HEK293 (cell line): ENCODE measurements at regions not wholly inside any gene's neighbourhood (a gene's known extent, or its start where the extent isn't known, plus 50 kb on each side); places are given as distances from the start of the nearest gene placed in this dataset.

Experiments
- CTCF ChIA-PET: fragments of 350-600 bp; formaldehyde crosslinking; extraction: SDS; loops from one replicate; lab custom pipeline; 2021; ENCODE audit warnings: antibody characterized with exemption; lab: Yijun Ruan, JAX
- POLR2A ChIA-PET: fragments of 300-600 bp; formaldehyde crosslinking; extraction: SDS; loops from one replicate; lab custom pipeline; 2020; ENCODE audit warnings: antibody characterized with exemption, inconsistent platforms; lab: Yijun Ruan, JAX
- H3K27ac ChIP-seq: fragments of 200-500 bp; sonication (Bioruptor generic); 2 replicates; pipeline ENCODE4 v1.5.1; 2014; ENCODE audit warnings: low read depth, low read length, control low read depth, inconsistent platforms; ENCODE audit errors: extremely low read depth
- H3K36me3 ChIP-seq, 2 experiments: fragments of 200-500 bp in 1 of 2; sonication (Bioruptor generic) in 1 of 2; 1 replicate in 1 of 2; 2 replicates in 1 of 2; pipeline ENCODE4 v1.5.1; 2014 to 2017; ENCODE audit warnings: inconsistent platforms in 2 of 2, low read length in 2 of 2; ENCODE audit not compliant: control insufficient read depth in 2 of 2, insufficient read depth in 1 of 2
- H3K4me1 ChIP-seq: fragments of 200-500 bp; sonication (Bioruptor generic); 2 replicates; pipeline ENCODE4 v1.5.1; 2014; ENCODE audit warnings: mild to moderate bottlenecking, low read length, inconsistent platforms; ENCODE audit not compliant: control insufficient read depth, insufficient read depth
- H3K4me3 ChIP-seq: 2 replicates; pipeline ENCODE4 v1.5.1; 2011; ENCODE audit warnings: low read depth, mild to moderate bottlenecking, control low read depth, low read length, moderate library complexity
- H3K9me3 ChIP-seq: fragments of 200-500 bp; sonication (Bioruptor generic); 2 replicates; pipeline ENCODE4 v1.5.1; 2014; ENCODE audit warnings: low read depth, low read length, inconsistent platforms; ENCODE audit not compliant: control insufficient read depth, insufficient read depth
- GLIS2 ChIP-seq: fragments of 450-650 bp; formaldehyde crosslinking; IDR thresholded peaks from 2 replicates; pipeline ENCODE4 v1.5.1; 2016; ENCODE audit warnings: missing biosample characterization, missing genetic modification characterization
- SCRT1 ChIP-seq: fragments of 450-650 bp; formaldehyde crosslinking; IDR thresholded peaks from 2 replicates; pipeline ENCODE4 v1.5.1; 2016; ENCODE audit warnings: missing biosample characterization, missing genetic modification characterization, borderline replicate concordance
- WT1 ChIP-seq: fragments of 450-650 bp; formaldehyde crosslinking; IDR thresholded peaks from 2 replicates; pipeline ENCODE4 v1.5.1; 2016; ENCODE audit warnings: missing biosample characterization, missing genetic modification characterization
- ZBTB8A ChIP-seq: fragments of 450-650 bp; formaldehyde crosslinking; IDR thresholded peaks from 2 replicates; pipeline ENCODE4 v1.5.1; 2016; ENCODE audit warnings: missing biosample characterization, missing genetic modification characterization
- ZNF133 ChIP-seq: fragments of 450-650 bp; formaldehyde crosslinking; IDR thresholded peaks from 2 replicates; pipeline ENCODE4 v1.5.1; 2016; ENCODE audit warnings: missing biosample characterization, missing genetic modification characterization
- ZNF157 ChIP-seq: fragments of 450-650 bp; formaldehyde crosslinking; IDR thresholded peaks from 2 replicates; pipeline ENCODE4 v1.5.1; 2016; ENCODE audit warnings: missing biosample characterization, missing genetic modification characterization
- ZNF621 ChIP-seq: fragments of 450-650 bp; formaldehyde crosslinking; IDR thresholded peaks from 2 replicates; pipeline ENCODE4 v1.5.1; 2017; ENCODE audit warnings: missing biosample characterization, missing genetic modification characterization
- ZNF76 ChIP-seq: fragments of 450-650 bp; formaldehyde crosslinking; IDR thresholded peaks from 2 replicates; pipeline ENCODE4; 2016; ENCODE audit warnings: low read depth, missing biosample characterization, missing genetic modification characterization, borderline replicate concordance
- ZNF837 ChIP-seq: fragments of 450-650 bp; formaldehyde crosslinking; IDR thresholded peaks from 2 replicates; pipeline ENCODE4 v1.5.1; 2016; ENCODE audit warnings: missing biosample characterization, missing genetic modification characterization
- ZSCAN30 ChIP-seq: fragments of 450-650 bp; IDR thresholded peaks from 2 replicates; pipeline ENCODE4 v1.5.1; 2018; ENCODE audit warnings: missing biosample characterization, mild to moderate bottlenecking, missing genetic modification characterization, moderate library complexity
- TF ChIP-seq, protein P1 (sequence below): fragments of 450-650 bp; formaldehyde crosslinking; IDR thresholded peaks from 2 replicates; pipeline ENCODE4 v1.5.1; 2017; ENCODE audit warnings: missing biosample characterization, missing genetic modification characterization
- TF ChIP-seq, protein P2 (sequence below): fragments of 450-650 bp; formaldehyde crosslinking; IDR thresholded peaks from 2 replicates; pipeline ENCODE4 v1.5.1; 2016; ENCODE audit warnings: missing biosample characterization, missing genetic modification characterization
- TF ChIP-seq, protein P3 (sequence below): fragments of 450-650 bp; formaldehyde crosslinking; IDR thresholded peaks from 2 replicates; pipeline ENCODE4 v1.5.1; 2016; ENCODE audit warnings: missing biosample characterization, missing genetic modification characterization
- TF ChIP-seq, protein P4 (sequence below): fragments of 450-650 bp; formaldehyde crosslinking; IDR thresholded peaks from 2 replicates; pipeline ENCODE4 v1.5.1; 2016; ENCODE audit warnings: missing biosample characterization, missing genetic modification characterization
- TF ChIP-seq, protein P5 (sequence below): fragments of 450-650 bp; formaldehyde crosslinking; IDR thresholded peaks from 2 replicates; pipeline ENCODE4 v1.5.1; 2016; ENCODE audit warnings: missing biosample characterization, missing genetic modification characterization
- TF ChIP-seq, protein P6 (sequence below): fragments of 450-650 bp; formaldehyde crosslinking; IDR thresholded peaks from 2 replicates; pipeline ENCODE4 v1.5.1; 2016; ENCODE audit warnings: missing biosample characterization, missing genetic modification characterization

DNA sequence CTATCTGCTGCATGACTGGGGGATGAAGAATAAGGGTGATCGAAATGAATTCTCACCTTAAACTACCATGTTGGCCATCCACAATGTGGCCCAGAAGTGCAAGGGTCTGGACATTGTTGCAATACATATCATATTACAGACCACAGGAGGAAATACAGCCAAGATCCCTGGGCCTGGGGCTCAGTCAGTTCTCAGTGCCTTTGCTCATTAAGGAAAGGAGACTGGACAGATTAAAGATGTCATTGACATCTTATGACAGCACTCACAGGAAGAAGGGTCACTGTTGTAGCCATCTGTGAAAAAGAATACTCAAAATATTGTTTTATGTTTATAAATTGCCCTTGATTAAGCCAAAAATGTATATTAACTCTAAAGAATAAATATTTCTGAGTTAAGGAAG, 1345.2 kb downstream of the FSTL5 start:
- TF ChIP-seq, protein P1, sequence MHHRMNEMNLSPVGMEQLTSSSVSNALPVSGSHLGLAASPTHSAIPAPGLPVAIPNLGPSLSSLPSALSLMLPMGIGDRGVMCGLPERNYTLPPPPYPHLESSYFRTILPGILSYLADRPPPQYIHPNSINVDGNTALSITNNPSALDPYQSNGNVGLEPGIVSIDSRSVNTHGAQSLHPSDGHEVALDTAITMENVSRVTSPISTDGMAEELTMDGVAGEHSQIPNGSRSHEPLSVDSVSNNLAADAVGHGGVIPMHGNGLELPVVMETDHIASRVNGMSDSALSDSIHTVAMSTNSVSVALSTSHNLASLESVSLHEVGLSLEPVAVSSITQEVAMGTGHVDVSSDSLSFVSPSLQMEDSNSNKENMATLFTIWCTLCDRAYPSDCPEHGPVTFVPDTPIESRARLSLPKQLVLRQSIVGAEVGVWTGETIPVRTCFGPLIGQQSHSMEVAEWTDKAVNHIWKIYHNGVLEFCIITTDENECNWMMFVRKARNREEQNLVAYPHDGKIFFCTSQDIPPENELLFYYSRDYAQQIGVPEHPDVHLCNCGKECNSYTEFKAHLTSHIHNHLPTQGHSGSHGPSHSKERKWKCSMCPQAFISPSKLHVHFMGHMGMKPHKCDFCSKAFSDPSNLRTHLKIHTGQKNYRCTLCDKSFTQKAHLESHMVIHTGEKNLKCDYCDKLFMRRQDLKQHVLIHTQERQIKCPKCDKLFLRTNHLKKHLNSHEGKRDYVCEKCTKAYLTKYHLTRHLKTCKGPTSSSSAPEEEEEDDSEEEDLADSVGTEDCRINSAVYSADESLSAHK (tag by site-specific recombination) = no peak
- TF ChIP-seq, protein P2, sequence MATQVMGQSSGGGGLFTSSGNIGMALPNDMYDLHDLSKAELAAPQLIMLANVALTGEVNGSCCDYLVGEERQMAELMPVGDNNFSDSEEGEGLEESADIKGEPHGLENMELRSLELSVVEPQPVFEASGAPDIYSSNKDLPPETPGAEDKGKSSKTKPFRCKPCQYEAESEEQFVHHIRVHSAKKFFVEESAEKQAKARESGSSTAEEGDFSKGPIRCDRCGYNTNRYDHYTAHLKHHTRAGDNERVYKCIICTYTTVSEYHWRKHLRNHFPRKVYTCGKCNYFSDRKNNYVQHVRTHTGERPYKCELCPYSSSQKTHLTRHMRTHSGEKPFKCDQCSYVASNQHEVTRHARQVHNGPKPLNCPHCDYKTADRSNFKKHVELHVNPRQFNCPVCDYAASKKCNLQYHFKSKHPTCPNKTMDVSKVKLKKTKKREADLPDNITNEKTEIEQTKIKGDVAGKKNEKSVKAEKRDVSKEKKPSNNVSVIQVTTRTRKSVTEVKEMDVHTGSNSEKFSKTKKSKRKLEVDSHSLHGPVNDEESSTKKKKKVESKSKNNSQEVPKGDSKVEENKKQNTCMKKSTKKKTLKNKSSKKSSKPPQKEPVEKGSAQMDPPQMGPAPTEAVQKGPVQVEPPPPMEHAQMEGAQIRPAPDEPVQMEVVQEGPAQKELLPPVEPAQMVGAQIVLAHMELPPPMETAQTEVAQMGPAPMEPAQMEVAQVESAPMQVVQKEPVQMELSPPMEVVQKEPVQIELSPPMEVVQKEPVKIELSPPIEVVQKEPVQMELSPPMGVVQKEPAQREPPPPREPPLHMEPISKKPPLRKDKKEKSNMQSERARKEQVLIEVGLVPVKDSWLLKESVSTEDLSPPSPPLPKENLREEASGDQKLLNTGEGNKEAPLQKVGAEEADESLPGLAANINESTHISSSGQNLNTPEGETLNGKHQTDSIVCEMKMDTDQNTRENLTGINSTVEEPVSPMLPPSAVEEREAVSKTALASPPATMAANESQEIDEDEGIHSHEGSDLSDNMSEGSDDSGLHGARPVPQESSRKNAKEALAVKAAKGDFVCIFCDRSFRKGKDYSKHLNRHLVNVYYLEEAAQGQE (tag by site-specific recombination) = no peak
- TF ChIP-seq, protein P3, sequence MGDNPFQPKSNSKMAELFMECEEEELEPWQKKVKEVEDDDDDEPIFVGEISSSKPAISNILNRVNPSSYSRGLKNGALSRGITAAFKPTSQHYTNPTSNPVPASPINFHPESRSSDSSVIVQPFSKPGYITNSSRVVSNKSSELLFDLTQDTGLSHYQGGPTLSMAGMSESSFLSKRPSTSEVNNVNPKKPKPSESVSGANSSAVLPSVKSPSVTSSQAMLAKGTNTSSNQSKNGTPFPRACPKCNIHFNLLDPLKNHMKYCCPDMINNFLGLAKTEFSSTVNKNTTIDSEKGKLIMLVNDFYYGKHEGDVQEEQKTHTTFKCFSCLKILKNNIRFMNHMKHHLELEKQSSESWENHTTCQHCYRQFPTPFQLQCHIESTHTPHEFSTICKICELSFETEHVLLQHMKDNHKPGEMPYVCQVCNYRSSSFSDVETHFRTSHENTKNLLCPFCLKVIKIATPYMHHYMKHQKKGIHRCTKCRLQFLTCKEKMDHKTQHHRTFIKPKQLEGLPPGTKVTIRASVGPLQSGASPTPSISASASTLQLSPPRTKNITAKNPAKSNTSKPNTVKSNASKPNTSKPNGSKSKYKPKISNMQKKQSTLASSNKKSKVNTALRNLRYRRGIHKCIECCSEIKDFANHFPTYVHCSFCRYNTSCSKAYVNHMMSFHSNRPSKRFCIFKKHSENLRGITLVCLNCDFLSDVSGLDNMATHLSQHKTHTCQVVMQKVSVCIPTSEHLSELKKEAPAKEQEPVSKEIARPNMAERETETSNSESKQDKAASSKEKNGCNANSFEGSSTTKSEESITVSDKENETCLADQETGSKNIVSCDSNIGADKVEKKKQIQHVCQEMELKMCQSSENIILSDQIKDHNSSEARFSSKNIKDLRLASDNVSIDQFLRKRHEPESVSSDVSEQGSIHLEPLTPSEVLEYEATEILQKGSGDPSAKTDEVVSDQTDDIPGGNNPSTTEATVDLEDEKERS (tag by site-specific recombination) = no peak
- TF ChIP-seq, protein P4, sequence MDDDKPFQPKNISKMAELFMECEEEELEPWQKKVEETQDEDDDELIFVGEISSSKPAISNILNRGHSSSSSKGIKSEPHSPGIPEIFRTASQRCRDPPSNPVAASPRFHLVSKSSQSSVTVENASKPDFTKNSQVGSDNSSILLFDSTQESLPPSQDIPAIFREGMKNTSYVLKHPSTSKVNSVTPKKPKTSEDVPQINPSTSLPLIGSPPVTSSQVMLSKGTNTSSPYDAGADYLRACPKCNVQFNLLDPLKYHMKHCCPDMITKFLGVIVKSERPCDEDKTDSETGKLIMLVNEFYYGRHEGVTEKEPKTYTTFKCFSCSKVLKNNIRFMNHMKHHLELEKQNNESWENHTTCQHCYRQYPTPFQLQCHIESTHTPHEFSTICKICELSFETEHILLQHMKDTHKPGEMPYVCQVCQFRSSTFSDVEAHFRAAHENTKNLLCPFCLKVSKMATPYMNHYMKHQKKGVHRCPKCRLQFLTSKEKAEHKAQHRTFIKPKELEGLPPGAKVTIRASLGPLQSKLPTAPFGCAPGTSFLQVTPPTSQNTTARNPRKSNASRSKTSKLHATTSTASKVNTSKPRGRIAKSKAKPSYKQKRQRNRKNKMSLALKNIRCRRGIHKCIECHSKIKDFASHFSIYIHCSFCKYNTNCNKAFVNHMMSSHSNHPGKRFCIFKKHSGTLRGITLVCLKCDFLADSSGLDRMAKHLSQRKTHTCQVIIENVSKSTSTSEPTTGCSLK (tag by site-specific recombination) = no peak
- no peak for TF ChIP-seq ZNF157
- no peak for TF ChIP-seq SCRT1
- Histone ChIP-seq H3K4me3 (no peak overlapping the region), H3K27ac (no peak overlapping the region), H3K9me3 (no peaks in the 10 kb centered on the region), H3K4me1 (no peaks in the 10 kb centered on the region), H3K36me3 (no peaks in the 10 kb centered on the region)
- POLR2A ChIA-PET = no interaction called here
- CTCF ChIA-PET = no interaction called here

DNA sequence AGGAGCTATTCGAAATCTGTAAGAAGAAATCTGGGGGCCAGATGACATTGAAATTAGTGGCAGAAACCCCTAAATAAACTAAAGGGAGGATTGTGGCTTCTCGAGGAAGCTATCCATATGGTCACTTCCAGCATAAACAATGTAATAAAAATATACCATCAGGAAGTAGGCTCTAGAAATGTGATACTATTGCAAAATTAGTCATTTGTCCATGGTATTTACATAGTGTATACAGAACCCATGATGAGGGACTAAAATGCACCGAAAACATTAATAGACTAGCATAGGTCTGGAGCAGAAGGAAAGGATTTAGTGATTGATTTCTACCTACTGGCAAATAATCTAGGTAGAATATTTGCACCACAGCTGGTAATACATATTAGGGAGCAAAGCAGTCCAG, 1344.0 kb downstream of the FSTL5 start:
- Histone ChIP-seq H3K4me1 (no peaks in the 10 kb centered on the region), H3K9me3 (no peaks in the 10 kb centered on the region)

More for the DNA sequence above, 1344.0 kb downstream of the FSTL5 start:
- no peaks in the 10 kb centered on the region for H3K36me3 ChIP-seq
- TF ChIP-seq, protein P1 (tag by site-specific recombination) = no peak
- TF ChIP-seq ZNF133 (tag by site-specific recombination) (no peak), ZNF621 (tag by site-specific recombination) (no peak), ZNF837 (tag by site-specific recombination) (no peak), SCRT1 (no peak), ZNF76 (tag by site-specific recombination) (no peak), ZBTB8A (tag by site-specific recombination) (no peak), GLIS2 (tag by site-specific recombination) (no peak), WT1 (tag by site-specific recombination) (no peak), ZSCAN30 (tag by site-specific recombination) (no peak)
- TF ChIP-seq, protein P5, sequence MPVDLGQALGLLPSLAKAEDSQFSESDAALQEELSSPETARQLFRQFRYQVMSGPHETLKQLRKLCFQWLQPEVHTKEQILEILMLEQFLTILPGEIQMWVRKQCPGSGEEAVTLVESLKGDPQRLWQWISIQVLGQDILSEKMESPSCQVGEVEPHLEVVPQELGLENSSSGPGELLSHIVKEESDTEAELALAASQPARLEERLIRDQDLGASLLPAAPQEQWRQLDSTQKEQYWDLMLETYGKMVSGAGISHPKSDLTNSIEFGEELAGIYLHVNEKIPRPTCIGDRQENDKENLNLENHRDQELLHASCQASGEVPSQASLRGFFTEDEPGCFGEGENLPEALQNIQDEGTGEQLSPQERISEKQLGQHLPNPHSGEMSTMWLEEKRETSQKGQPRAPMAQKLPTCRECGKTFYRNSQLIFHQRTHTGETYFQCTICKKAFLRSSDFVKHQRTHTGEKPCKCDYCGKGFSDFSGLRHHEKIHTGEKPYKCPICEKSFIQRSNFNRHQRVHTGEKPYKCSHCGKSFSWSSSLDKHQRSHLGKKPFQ = no peak
- TF ChIP-seq, protein P6, sequence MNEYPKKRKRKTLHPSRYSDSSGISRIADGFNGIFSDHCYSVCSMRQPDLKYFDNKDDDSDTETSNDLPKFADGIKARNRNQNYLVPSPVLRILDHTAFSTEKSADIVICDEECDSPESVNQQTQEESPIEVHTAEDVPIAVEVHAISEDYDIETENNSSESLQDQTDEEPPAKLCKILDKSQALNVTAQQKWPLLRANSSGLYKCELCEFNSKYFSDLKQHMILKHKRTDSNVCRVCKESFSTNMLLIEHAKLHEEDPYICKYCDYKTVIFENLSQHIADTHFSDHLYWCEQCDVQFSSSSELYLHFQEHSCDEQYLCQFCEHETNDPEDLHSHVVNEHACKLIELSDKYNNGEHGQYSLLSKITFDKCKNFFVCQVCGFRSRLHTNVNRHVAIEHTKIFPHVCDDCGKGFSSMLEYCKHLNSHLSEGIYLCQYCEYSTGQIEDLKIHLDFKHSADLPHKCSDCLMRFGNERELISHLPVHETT (tag by site-specific recombination) = no peak
- POLR2A ChIA-PET = no interaction called here
- CTCF ChIA-PET = no interaction called here
- H3K27ac ChIP-seq = no peak overlapping the region
- H3K4me3 ChIP-seq = no peak overlapping the region
